ENCODE measurements at regions not wholly inside any gene's neighbourhood (a gene's known extent, or its start where the extent isn't known, plus 50 kb on each side); places are given as distances from the start of the nearest gene placed in this dataset.

DNA sequence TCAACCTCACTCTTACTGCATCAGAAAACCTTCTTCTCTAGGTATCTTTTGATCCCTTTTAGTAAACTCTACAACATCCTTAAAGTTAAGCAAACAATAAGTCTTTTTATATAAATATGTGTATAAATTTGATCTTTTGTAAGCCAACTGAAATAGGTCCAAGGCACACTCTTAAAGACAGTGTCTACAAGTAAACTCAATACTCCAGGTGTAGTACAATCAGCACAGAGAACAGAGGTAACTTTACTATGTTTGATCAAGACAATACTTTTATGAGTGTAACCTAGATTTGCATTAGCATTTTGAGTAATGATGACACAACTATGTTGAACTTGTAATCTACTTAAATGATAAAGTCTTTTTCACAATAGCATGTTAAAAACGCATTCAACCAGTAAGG is 593.1 kb upstream of the CHAC2 start:
- TF ChIP-seq SREBF2 (IDR thresholded peaks at IDR 0.05), result no peak
- no peak for TF ChIP-seq POLR2A (IDR thresholded peaks at IDR 0.05; ENCODE audit: low read length)
- TF ChIP-seq, protein P1, sequence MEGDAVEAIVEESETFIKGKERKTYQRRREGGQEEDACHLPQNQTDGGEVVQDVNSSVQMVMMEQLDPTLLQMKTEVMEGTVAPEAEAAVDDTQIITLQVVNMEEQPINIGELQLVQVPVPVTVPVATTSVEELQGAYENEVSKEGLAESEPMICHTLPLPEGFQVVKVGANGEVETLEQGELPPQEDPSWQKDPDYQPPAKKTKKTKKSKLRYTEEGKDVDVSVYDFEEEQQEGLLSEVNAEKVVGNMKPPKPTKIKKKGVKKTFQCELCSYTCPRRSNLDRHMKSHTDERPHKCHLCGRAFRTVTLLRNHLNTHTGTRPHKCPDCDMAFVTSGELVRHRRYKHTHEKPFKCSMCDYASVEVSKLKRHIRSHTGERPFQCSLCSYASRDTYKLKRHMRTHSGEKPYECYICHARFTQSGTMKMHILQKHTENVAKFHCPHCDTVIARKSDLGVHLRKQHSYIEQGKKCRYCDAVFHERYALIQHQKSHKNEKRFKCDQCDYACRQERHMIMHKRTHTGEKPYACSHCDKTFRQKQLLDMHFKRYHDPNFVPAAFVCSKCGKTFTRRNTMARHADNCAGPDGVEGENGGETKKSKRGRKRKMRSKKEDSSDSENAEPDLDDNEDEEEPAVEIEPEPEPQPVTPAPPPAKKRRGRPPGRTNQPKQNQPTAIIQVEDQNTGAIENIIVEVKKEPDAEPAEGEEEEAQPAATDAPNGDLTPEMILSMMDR (IDR thresholded peaks at IDR 0.05), result no peak
- no peak for TF ChIP-seq CEBPB (IDR thresholded peaks at IDR 0.05)

Measured in A549 (cell line).